RWPE1 (cell line): ENCODE measurements at regions not wholly inside any gene's neighbourhood (a gene's known extent, or its start where the extent isn't known, plus 50 kb on each side); places are given as distances from the start of the nearest gene placed in this dataset.

Source experiments
- CTCF ChIA-PET: fragments of 350-600 bp; sonication (Branson Sonifier 250); formaldehyde crosslinking; extraction: SDS; loops from one replicate; lab custom pipeline; 2021; lab: Yijun Ruan, JAX
- POLR2A ChIA-PET: fragments of 400-600 bp; formaldehyde crosslinking; extraction: SDS; loops from one replicate; lab custom pipeline; 2020; ENCODE audit warnings: antibody characterized with exemption; ENCODE audit not compliant: low non-redundant PET; lab: Yijun Ruan, JAX
- DNase-seq: peaks from one replicate; pipeline ENCODE4 v3.0.0; 2012; ENCODE audit warnings: low spot score
- H3K27ac ChIP-seq: fragments of 450-650 bp; 2 replicates; pipeline ENCODE4 v1.5.1; 2017
- CTCF ChIP-seq: fragments of 450-650 bp; conservative IDR thresholded peaks from 2 replicates; pipeline ENCODE4 v1.5.1; 2017; ENCODE audit warnings: low read depth, mild to moderate bottlenecking

- ChIA-PET POLR2A (no interaction called here), CTCF (no interaction called here)
- no peak for TF ChIP-seq CTCF
- DNase-seq = no peak
- no peak overlapping the region for H3K27ac ChIP-seq
Observed at GRCh38 chr18:53874103-53874502, 350.4 kb downstream of the MBD2 start.

- TF ChIP-seq CTCF = no peak
- H3K27ac ChIP-seq = no peak overlapping the region
- no peak for DNase-seq
- CTCF ChIA-PET = no interaction called here
- POLR2A ChIA-PET = no interaction called here
Observed at GRCh38 chr18:53864770-53865169, 359.7 kb downstream of the MBD2 start.

- DNase-seq = no peak
- ChIA-PET POLR2A (no interaction called here), CTCF (no interaction called here)
- TF ChIP-seq CTCF = no peak
- no peak overlapping the region for H3K27ac ChIP-seq
Observed at GRCh38 chr18:53862921-53863320, 361.5 kb downstream of the MBD2 start.

- DNase-seq = no peak
- H3K27ac ChIP-seq = no peak overlapping the region
- no peak for TF ChIP-seq CTCF
- ChIA-PET CTCF (no interaction called here), POLR2A (no interaction called here)
Observed at GRCh38 chr18:53861185-53861584, 363.3 kb downstream of the MBD2 start.

GRCh38 chr18:53859764-53860163 lies 364.7 kb downstream of the MBD2 start:
- ChIA-PET POLR2A (no interaction called here), CTCF (no interaction called here)
- no peak for TF ChIP-seq CTCF
- no peak overlapping the region for H3K27ac ChIP-seq
- no peak for DNase-seq

GRCh38 chr18:53850902-53851301 lies 373.6 kb downstream of the MBD2 start:
- ChIA-PET CTCF (no interaction called here), POLR2A (no interaction called here)
- no peak overlapping the region for H3K27ac ChIP-seq
- no peak for TF ChIP-seq CTCF
- DNase-seq = no peak

- ChIA-PET CTCF (no interaction called here), POLR2A (no interaction called here)
- DNase-seq = no peak
- TF ChIP-seq CTCF = no peak
- no peak overlapping the region for H3K27ac ChIP-seq
Observed at GRCh38 chr18:53843763-53844162, 380.7 kb downstream of the MBD2 start.
